A172 (cell line): ENCODE measurements at regions not wholly inside any gene's neighbourhood (a gene's known extent, or its start where the extent isn't known, plus 50 kb on each side); places are given as distances from the start of the nearest gene placed in this dataset.

Source experiments
- DNase-seq: peaks from one replicate; pipeline ENCODE4 v3.0.0-alpha.2; 2015; ENCODE audit warnings: low spot score

- no peak for DNase-seq
These were observed 71.1 kb upstream of the MROH9 start for GRCh38 chr1:170864238-170864637.

- DNase-seq, result no peak
These were observed 70.3 kb upstream of the MROH9 start for GRCh38 chr1:170864876-170865538.

- no peak for DNase-seq
These were observed 68.7 kb upstream of the MROH9 start for GRCh38 chr1:170866646-170867045.

- DNase-seq, result no peak
These were observed 63.5 kb upstream of the MROH9 start for GRCh38 chr1:170871868-170872267.

GRCh38 chr1:170872663-170873062, 62.7 kb upstream of the MROH9 start:
- DNase-seq, result no peak

GRCh38 chr1:170874671-170875070, 60.7 kb upstream of the MROH9 start:
- no peak for DNase-seq

GRCh38 chr1:170881268-170882265, 53.8 kb upstream of the MROH9 start:
- DNase-seq, result peak; percentile 42
